Stimulated activated CD4-positive, alpha-beta T cell treated with anti-CD3 and anti-CD28 coated beads, TNF-alpha, amount 100 ng/mL, for 1 hour (primary cell): ENCODE measurements at regions not wholly inside any gene's neighbourhood (a gene's known extent, or its start where the extent isn't known, plus 50 kb on each side); places are given as distances from the start of the nearest gene placed in this dataset.
"Not testable (repeated sequence)": the region's sequence is repeated elsewhere in the genome, so short reads cannot be mapped to it uniquely, and the experiment has no call there.

Experiments used
- DNase-seq, 3 donors: peaks; one replicate each; pipeline ENCODE4 v3.0.0-alpha.2; 2020; ENCODE audit warnings: low read depth in 3 of 3, low spot score in 1 of 3

DNA sequence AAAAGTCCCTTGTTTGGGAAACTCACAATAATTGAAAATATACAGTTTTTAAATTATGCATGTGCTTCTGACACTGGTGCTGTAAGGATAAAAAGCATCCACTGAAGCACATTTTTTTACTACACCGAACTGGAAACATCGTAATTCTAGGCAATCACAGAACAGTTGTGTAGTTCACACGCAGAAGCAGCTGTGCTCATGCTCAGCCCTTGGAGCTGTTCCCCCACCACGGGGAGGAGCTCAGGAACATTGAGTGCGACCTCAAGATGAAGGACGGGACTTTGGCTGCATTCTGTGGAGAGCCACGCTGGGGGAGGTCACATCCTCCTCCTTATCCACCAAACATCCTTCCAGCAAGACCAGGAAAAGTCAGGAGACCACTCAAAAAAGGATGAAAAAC is 466.3 kb upstream of the CDH4 start:
- DNase-seq = no peak

DNA sequence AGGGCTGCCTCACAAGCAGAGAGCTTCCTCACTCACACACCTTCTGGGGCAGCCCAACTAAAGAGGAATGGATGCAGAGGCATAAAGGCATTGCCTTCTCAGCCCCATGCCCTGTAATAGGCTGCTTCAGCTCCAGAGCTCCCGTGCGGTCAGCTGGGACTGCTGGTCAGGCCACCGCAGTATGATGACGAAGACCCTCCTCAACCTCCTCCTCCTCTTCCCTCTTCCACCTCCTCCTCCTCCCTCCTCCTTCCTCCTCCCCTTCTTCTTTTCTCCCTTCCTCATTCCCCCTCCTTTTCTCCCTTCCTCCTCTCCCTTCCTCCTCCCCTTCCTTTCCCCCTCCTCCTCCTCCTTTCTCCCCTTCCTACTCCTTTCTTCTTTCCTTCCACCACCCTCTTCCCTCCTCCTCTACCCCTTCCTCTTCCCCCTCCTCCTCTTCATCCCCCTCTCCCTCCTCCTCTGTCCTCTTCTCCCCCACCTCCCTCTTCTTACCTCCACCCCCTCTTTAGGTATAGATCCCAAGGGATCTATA is 465.3 kb upstream of the CDH4 start:
- no peak for DNase-seq

- DNase-seq = no peak
These were observed 464.8 kb upstream of the CDH4 start for GRCh38 chr20:60787276-60787675.

- no peak for DNase-seq
These were observed 464.0 kb upstream of the CDH4 start for GRCh38 chr20:60788070-60788469.

GRCh38 chr20:60789399-60789798 is 462.7 kb upstream of the CDH4 start:
- no peak for DNase-seq

DNA sequence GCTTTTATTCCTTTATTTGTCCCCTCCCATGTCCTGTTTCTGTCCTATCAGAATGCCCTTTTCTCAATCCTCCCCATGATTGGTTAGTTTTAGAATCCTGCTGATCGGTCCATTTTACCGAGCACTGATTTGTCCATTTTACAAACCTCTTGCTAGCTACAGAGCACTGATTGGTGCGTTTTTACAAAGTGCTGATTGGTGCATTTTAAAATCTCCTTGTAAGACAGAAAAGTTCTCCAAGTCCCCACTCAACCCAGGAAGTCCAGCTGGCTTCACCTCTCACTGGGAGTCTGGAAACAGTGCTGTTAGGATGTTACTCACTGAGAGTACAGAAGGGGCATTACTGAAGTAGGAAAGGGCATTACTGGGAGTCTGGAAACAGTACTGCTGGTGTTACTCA is 461.7 kb upstream of the CDH4 start:
- not testable (repeated sequence) for DNase-seq

GRCh38 chr20:60791823-60792222 is 460.2 kb upstream of the CDH4 start:
- DNase-seq = no peak

- DNase-seq = no peak
These were observed 459.1 kb upstream of the CDH4 start for GRCh38 chr20:60792941-60793340.

DNA sequence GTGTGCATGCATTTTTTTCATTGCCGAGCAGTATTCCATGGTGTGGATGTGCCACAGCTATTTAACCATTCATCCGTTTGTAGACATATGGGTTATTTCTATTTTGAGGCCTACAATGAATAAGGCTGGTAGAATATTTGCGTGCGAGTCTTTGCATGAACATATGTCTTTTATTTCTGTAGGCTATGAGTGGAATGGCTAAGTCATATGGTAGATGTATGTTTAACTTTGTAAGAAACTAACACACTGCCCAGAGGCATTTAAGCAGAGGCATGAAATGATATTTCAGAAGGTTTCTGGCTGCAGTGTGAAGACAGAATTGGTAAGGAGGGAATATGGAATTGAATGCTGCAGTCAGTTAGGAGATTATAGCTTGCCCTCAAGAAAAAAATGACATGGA is 457.4 kb upstream of the CDH4 start:
- no peak for DNase-seq

DNA sequence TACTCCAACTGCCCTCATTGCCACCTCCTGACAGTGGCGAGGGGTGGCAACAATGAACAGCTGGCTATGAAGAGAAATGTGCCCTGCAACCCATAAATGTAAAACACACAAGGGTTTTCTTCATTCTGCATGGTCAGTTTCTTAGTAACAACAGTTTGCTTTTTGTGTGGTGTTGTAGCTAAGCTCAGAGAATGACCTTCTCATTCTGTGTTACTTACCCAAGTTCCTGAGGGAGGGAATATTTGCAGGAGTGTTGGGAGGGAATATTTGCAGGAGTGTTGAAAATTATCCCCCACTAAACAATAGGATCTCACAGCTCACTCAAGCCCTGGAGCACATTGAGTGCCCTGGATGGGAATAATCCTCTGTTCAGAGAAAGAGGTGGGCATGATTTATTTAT is 456.4 kb upstream of the CDH4 start:
- DNase-seq = no peak

DNA sequence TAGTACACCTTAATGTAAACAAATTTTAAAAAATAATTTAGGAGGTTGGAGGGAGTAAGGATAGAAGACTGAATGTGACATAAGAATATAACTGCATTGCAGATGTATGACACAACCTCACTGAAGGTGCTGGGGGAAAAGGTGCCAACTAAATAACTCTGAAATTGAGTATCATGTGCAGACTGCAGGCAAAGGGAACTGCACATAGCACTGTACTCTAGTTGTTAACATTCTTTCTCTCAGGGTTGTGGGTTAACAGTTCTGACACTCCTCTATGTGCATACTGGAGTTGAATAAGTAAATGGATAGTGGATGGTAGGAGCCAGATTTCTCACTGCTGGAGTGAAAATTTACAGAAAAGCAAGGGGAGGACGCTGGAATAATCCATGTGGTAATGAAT is 451.9 kb upstream of the CDH4 start:
- DNase-seq = no peak

- DNase-seq = no peak
These were observed 449.4 kb upstream of the CDH4 start for GRCh38 chr20:60802676-60803075.

DNA sequence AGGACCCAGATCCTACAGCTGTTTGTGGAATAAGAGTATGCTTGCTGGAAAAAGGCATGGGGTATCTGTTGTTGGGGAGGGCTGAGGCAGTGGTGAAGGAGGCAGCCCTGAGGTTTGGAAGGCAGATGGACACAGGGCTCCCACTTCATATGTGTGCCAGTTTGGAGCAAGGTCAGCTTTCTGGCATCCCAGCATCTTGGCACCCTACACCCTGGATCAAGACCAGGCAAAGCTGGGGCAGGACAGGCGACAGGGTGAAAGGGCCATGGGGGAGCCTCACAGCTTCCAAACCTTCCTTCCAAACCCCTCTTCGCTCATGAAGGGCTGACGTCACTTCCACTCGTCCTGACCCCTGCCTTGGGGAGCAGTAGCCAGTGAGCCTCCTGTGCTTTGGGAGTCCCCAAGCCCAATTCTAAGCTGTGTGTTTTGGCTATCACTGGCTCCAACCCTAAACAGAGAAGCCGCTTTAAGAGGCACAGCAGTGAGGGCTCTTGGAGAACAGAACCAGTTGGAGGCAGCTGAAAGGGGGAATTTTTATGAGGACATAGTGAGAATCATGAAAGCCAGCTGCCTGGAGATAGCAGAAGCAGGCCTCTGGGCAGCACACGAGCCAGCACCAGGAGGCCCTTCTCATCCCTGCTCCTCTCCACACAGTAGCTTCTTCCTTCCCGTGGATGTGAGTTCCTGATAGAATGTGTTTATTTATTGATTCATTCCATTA is 448.6 kb upstream of the CDH4 start:
- no peak for DNase-seq

DNA sequence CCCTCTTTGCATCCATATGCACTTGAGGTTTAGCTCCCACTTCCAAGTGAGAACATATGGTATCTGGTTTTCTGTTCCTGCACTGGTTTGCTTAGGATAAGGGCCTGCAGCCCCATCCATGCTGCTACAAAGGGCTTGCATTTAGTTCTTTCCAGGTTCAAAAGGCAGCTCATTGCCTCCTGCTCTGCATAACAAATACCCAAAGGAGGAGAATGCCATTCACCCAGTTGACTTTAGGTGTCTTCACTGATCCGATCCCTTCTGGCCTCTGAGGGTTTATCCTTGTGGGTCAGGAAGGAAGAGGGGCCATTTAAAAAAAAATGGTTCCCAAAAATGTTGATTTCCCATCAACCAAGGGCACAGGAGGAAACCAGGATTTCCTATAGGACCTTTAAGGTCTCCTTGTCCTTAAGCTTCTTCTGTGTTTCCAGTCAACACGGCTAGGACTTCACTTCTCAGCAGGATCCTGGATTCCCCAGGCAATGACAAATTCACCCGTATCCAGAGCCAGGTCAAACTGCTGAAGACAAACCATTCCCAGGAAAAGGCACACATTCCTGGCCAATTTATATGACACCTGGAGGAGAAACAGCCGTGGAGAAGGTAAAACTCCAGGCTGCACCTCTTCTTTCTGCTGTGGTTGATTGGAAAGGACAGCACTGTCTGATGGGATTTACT is 447.7 kb upstream of the CDH4 start:
- no peak for DNase-seq

- DNase-seq = no peak
These were observed 447.0 kb upstream of the CDH4 start for GRCh38 chr20:60804918-60805630.

GRCh38 chr20:60806354-60806753 is 445.7 kb upstream of the CDH4 start:
- DNase-seq = no peak

DNA sequence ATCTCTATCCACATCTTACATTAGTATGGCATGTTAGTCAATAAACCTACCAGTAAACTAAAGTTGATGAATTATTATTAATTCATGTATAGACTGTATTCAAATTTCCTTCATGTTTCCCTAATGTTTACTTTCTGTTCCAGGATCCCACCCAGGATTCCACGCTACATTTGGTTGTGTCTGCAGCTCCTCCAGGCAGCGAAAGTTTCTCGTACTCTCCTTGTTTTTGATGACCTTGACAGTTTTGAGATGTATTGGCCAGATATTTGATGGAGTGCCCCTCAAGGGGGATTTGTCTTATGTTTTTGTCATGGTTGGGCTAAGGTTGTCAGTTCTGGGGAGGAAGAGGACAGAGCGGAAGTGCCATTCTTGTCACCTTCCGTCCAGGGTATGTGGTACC is 445.2 kb upstream of the CDH4 start:
- no peak for DNase-seq

- DNase-seq = no peak
These were observed 443.9 kb upstream of the CDH4 start for GRCh38 chr20:60808003-60808672.

DNA sequence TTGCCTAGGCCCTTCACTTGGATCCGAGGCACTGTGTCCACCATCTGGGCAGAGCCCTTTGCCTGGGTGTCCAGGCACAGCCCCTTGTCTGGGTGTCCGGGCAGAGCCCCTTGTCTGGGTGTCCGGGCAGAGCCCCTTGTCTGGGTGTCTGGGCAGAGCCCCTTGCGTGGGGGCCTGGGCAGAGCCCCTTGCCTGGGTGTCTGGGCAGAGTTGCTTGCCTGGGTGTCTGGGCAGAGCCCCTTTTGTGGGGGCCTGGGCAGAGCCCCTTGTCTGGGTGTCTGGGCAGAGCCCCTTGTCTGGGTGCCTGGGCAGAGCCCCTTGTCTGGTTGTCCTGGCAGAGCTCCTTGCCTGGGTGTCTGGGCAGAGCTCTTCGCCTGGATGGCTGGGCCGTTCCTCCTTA is 443.4 kb upstream of the CDH4 start:
- DNase-seq = no peak

DNA sequence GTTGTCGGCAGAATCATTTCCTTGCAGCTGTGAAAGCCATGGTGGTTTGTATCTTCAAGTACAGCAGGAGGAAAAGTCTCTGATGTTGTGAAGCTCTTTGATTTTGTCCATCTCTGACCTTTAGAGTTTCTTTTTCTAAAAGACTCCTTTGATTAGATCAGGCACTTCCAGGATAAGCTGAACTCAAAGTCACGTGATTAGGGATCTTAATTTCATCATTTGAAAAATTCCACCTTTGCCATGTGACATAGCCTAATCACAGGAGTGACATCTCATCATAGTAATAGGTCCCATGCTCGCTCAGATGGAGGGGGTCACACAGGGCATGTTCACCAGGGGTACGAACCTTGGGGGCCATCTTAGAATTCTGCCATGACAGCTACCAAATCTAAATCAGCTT is 441.5 kb upstream of the CDH4 start:
- DNase-seq = no peak

- DNase-seq = no peak
These were observed 439.5 kb upstream of the CDH4 start for GRCh38 chr20:60812561-60812960.

- DNase-seq = no peak
These were observed 439.0 kb upstream of the CDH4 start for GRCh38 chr20:60813066-60813465.
